ENCODE measurements at regions not wholly inside any gene's neighbourhood (a gene's known extent, or its start where the extent isn't known, plus 50 kb on each side); places are given as distances from the start of the nearest gene placed in this dataset.

DNA sequence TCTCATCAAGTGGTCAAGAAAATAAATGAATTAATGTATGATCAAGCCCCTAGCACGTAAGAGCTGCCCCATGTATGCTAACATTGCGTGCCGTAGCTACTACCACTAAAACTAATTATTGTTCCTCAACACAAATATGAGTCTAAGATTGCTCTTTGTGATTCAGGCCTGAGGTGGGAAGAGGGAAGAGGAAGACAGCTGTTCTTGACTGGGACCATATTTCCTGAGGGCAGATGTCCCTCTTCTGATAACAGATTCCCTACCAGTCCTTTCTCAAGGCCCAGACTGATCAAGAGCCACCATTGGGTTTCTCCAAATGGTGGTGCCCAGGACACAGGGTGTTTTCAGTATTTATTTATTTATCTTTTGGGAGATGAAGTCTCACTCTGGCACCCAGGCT, 87.2 kb upstream of the CADM1 start:
- TF ChIP-seq, protein P1, sequence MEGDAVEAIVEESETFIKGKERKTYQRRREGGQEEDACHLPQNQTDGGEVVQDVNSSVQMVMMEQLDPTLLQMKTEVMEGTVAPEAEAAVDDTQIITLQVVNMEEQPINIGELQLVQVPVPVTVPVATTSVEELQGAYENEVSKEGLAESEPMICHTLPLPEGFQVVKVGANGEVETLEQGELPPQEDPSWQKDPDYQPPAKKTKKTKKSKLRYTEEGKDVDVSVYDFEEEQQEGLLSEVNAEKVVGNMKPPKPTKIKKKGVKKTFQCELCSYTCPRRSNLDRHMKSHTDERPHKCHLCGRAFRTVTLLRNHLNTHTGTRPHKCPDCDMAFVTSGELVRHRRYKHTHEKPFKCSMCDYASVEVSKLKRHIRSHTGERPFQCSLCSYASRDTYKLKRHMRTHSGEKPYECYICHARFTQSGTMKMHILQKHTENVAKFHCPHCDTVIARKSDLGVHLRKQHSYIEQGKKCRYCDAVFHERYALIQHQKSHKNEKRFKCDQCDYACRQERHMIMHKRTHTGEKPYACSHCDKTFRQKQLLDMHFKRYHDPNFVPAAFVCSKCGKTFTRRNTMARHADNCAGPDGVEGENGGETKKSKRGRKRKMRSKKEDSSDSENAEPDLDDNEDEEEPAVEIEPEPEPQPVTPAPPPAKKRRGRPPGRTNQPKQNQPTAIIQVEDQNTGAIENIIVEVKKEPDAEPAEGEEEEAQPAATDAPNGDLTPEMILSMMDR (IDR thresholded peaks at IDR 0.05; ENCODE audit: borderline replicate concordance, insufficient read depth, low read depth, low read length), result no peak
- no peak overlapping the region for H3K4me3 ChIP-seq (ENCODE audit: low read depth, low read length)

DNA sequence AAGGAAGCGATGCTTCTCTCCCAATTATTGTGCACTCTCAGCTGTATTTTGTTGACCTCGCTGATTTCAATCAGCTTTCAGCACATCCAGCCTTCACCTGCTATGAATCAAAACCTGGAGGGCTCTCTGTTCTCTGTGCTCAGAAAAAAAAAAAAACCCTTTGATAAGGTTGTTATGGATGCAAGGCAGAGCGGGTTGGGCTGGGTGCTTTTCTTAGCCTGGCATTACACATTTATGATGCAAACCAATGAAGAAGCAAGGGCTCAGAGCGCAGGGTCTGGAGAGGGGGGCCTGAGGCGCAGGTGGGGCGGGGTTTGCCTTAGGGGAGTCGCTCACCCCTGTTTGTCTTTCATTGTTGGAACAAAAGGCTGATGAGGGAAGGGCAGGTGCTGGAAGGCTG, 86.0 kb upstream of the CADM1 start:
- TF ChIP-seq, protein P1 (IDR thresholded peaks at IDR 0.05; ENCODE audit: borderline replicate concordance, insufficient read depth, low read depth, low read length), result no peak
- H3K4me3 ChIP-seq (ENCODE audit: low read depth, low read length), result no peak overlapping the region

DNA sequence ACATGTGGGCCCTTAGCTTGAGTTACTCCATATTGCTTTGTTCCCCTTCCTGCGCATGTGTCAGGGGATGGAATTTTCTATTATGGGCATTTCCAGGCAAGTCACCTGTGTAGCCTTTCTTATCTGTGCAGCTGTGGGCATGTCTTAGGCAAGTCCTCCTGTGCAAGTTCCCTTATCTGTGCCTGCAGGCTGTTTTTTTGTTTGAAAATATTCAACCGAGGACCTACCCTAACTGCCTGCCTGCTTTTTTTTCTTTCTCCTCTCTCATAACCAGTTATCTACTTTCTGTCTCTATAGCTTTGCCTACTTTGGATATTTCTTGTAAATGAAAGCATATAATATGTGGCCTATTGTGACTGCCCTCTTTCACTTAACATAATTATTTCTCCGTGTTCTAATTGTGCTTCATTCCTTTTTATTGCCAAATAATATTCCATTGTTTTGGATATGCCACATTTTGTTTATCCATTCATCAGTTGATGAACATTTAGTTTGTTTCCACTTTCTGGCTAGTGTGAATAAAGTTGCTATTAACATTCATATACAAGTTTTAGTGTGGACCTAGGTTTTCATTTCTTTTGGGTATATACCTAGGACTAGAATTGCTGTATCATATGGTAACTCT, 83.6 kb upstream of the CADM1 start:
- TF ChIP-seq, protein P1 (IDR thresholded peaks at IDR 0.05; ENCODE audit: borderline replicate concordance, insufficient read depth, low read depth, low read length), result no peak
- H3K4me3 ChIP-seq (ENCODE audit: low read depth, low read length), result no peak overlapping the region

DNA sequence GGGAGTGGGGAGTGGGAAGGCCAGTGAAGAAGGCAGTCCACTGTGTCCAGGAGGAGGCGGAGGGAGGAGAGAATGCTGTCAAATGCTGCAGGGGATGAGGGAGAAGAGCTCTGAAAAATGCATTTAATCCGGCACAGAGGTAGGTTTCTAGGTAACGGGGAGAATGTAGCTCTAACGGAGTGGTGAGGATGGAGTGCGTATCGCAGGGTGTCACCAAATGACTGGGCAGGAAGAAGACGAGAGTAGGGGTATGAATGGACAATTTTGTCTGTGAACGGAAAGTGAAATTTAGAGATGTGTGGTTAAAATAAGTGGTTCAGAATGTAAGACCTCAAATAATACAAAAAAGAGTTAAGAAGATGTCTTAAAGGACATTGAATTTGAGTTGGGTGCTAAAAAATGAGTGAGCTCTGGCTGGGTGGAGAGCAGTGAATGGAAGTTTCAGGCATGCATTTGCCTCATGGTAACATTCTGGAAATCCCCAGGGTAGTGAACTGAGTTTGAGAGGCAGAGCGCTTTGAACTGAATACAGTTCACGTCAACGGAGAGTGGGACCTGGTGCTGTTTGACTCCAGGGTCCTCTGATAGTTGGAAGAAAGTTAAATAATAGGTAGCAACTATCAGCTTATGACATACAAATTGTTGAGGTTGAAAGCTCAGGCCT, 81.3 kb upstream of the CADM1 start:
- no peak overlapping the region for H3K4me3 ChIP-seq (ENCODE audit: low read depth, low read length)
- TF ChIP-seq, protein P1 (IDR thresholded peaks at IDR 0.05; ENCODE audit: borderline replicate concordance, insufficient read depth, low read depth, low read length), result no peak

DNA sequence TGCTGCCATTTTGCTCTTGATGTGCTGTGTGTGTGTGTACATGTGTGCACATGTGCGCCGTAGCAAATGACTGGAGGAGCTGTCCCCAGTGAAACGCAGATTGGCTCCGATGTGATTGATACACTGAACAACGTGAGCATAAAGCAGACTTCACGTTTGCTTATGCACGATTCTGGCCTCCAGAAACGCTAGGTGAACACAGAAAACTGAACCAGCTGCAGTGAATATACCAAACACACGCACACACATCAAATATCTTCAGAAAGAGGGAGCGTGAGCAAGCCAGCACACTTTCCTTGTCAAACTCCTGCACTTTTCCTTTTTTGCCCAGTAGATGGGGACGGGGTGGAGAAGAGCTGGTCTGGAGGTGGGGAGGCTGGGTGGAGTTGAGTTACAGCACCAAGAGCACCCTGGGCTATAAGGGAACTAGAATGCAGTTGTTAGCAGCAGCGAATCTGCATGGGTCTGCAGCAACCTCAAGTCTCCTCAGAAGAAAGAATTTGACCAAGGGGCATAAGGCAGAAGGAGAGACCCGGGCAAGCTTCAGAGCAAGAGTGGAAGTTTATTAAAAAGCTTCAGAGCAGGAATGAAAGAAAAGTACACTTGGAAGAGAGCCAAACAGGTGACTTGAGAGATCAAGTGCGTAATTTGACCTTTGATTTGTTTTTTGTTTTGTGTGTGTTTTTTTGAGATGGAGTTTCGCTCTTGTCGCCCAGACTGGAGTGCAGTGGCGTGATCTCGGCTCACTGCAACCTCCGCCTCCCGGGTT, 77.8 kb upstream of the CADM1 start:
- TF ChIP-seq, protein P1 (IDR thresholded peaks at IDR 0.05; ENCODE audit: borderline replicate concordance, insufficient read depth, low read depth, low read length), result no peak

DNA sequence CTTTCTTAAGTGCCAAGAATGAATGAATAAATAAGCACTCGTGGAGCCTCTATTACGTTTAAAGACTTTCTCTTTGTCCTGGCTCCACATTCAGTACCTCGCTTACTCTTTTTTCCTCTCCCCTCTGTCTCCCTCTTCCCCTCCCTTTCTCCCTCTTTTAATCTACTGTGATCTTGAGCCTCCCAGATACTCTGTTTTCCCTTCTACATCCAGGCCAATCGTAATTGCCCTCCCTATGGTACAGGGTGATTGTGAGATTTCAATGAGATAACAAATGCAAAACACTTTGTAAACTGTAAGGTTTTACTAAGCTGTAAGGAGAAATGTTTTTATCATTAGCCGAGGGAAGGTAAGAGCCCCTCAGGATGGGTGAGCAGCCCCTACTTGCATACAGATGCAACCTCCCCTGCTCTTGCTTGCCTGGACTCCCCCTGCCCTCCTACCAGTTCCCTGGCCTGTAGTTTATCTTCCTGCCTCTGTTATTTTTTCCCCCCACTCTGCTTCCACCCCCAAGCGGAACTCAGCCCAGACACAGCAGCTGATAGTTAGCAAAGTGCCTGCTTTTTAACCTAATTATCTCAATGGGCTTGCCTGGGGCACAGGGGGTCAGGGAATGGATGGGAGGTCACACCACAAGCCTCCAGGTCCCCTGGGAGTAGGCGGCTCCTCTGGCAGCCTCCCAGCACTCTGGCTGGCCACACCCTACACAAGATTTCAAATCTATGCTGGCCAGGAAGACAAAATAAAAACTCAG, 76.9 kb upstream of the CADM1 start:
- H3K4me3 ChIP-seq (ENCODE audit: low read depth, low read length), result no peak overlapping the region

More for the DNA sequence above, 77.8 kb upstream of the CADM1 start:
- no peak overlapping the region for H3K4me3 ChIP-seq (ENCODE audit: low read depth, low read length)

More for the DNA sequence above, 76.9 kb upstream of the CADM1 start:
- TF ChIP-seq, protein P1 (IDR thresholded peaks at IDR 0.05; ENCODE audit: borderline replicate concordance, insufficient read depth, low read depth, low read length), result no peak

Measured in GM12875 (cell line).